Ovary (tissue), 3 donors: ENCODE measurements at regions not wholly inside any gene's neighbourhood (a gene's known extent, or its start where the extent isn't known, plus 50 kb on each side); places are given as distances from the start of the nearest gene placed in this dataset.

Experiments
- CTCF ChIP-seq, 3 donors: fragments of 450-650 bp in 2 of 3; fragments of 200-600 bp in 1 of 3; IDR thresholded peaks; one replicate each; pipeline versions ENCODE4 v1.5.1 to v1.8.0; 2016 to 2022; ENCODE audit warnings: antibody characterized with exemption in 3 of 3, mild to moderate bottlenecking in 1 of 3
- POLR2A ChIP-seq: fragments of 450-650 bp; IDR thresholded peaks from one replicate; pipeline ENCODE4 v1.6.1; 2017; ENCODE audit warnings: antibody characterized with exemption, mild to moderate bottlenecking, moderate library complexity
- donor health status: DM: no; HTN: no; CAD: no.

DNA sequence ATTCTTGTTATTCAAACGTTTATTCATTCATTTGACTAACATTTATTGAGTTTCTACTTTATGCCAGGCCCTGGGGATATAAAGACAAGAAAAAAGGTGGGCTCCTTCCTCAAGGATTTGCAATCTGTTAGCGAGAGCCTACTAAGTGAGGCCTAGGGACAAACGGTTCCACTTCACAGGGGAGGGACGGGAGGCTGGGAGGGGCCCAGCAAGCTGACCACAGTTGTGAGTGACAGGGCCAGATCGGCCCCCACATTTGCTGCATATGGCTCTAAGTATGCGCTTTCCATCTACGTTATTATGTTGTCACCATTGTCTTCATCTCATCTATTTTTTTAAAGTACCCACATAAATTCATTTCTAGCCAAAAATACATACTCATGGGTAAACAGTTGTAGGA lies 271.1 kb downstream of the BUD13 start:
- TF ChIP-seq CTCF (IDR thresholded peaks at IDR 0.05) = no peak
- TF ChIP-seq POLR2A = no peak
